GM10847 (cell line): ENCODE measurements at regions not wholly inside any gene's neighbourhood (a gene's known extent, or its start where the extent isn't known, plus 50 kb on each side); places are given as distances from the start of the nearest gene placed in this dataset.

Experiments used
- POLR2A ChIP-seq: IDR thresholded peaks from 2 replicates; pipeline ENCODE4 v1.6.1; 2011; ENCODE audit not compliant: insufficient read length; ENCODE audit errors: extremely low read depth

DNA sequence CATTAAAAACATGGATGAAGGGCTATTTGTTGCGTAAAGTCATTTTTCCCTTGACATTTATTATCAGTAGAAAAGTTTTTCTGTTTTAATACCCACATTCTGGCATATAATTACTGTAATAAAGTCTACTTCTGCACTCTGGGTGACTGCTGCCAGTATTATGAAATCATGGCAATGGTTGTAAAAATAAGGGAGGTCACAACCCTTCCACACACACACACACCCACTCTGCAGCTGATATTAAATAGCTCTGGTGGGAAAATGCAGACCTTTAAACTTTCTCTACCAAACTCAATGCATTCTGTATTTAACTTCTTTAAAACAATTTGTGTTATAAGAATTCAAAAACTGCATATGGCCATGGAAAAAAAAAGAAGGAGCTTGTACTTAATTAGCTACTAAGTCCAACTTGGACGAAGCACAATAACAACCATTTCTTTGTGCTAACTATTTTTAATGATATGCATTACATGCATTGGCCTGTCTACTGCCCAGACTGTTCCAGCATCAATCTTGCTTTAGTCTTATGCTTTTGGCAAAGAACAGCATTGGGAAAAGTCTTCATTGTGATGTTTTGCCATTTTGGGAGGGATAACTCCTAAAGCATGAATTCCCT, 137.6 kb upstream of the MAP3K1 start:
- TF ChIP-seq POLR2A, result no peak

DNA sequence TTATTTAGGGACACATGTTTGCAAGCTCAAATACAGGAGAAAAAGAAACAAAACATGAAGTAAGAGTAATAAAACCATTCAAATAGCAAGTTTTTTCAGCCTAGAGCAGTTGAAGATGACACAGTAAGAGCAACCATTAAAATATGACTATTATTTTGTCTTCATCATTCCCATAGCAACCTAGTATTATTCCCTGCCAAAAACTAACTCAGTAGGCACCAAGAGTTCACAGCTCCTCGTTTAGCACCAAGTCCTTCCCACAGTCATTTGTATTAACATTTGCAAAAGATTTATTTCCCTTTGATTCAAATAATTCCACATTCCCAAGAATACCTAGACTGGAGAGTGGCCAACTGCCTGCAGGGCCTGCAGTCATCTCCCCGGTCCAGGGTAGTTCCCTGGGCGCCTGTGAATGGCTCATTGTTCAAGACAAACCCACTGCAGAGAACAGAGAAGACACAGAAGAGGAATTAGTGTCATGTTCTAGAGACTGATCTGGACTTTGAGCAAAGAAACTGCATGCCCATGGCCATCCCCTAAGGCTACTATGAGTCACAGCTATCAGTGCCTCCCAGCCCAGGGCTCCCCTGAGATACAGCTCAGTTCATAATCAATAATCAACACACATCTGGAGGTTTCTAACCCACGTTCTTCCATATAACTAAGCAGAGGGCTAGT, 139.1 kb upstream of the MAP3K1 start:
- TF ChIP-seq POLR2A, result no peak

DNA sequence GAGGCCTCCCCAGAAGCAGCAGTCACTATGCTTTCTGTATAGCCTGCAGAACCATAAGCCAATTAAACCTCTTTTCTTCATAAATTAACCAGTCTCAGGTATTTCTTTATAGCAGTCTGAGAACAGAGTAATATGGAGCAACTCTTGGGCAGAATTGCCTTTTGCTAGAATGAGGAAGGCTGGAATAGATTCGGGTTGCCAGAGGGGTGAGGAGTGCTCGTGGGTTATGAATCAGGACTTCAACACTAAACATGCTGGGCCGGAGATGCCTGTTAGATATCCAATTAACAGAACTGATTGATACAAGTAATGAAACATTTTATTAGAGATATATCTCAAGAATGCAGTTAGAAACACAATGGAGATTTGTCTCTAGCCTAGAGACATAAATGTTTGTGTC, 140.9 kb upstream of the MAP3K1 start:
- no peak for TF ChIP-seq POLR2A

- no peak for TF ChIP-seq POLR2A
These were observed 142.2 kb upstream of the MAP3K1 start for GRCh38 chr5:56673171-56673570.

DNA sequence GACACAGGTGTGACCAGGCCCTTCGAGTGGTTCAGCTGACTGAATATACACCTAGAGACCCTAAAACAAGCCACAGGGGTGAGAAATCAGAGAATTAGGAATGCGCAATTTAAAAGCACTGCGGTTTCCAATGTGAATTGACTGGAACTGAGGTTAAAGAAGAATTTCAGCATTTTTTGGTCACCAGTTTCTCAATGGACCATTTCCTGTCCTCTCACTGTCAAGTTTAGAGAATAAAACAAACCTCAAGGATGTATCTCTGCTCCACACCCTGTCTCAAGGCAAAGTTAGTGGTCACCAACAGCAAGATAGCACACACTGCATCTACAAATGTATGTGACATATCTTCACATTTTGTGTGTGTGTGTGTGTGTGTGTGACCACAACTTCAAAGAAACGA, 143.8 kb upstream of the MAP3K1 start:
- TF ChIP-seq POLR2A, result no peak

DNA sequence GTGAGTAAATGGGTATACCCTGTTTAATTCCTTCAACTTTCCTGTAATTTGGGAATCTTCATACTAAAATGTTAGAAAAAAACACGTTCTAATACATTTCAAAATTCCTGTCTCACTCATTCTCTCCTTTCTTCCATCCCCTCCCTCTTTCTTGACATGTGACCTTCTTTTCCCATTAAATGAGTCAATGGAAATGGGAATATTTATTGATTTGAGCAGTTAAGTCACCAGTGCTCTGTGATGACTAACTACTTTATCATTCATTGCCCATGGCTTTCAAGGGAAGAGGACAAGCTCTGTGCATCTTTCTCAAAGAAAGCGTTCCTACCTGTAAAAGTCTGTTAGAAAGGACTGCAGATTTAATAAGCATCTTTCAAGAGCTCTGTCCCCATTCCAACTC, 144.4 kb upstream of the MAP3K1 start:
- TF ChIP-seq POLR2A, result no peak

- TF ChIP-seq POLR2A, result no peak
These were observed 145.5 kb upstream of the MAP3K1 start for GRCh38 chr5:56669534-56670483.

- TF ChIP-seq POLR2A, result no peak
These were observed 146.4 kb upstream of the MAP3K1 start for GRCh38 chr5:56668996-56669395.

GRCh38 chr5:56667692-56668091, 147.7 kb upstream of the MAP3K1 start:
- TF ChIP-seq POLR2A, result no peak

DNA sequence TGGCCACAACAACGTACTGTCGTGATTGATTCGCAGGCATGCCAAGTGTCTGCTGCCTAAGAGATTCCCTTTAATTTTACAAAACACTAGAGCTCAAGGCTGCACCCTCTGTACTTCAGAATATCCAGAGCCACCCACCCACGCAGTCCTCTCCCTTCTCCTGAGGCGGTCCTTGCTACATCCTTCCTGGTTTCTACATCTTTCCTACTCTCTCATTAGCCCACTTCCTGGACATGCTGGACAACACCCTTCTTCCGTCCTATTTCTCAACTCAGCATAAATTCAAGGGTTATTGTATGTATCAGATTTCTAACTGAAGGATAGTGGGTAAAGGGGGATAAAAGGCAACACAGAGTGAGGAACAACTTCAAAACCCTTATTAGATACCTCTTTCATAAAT, 148.4 kb upstream of the MAP3K1 start:
- no peak for TF ChIP-seq POLR2A

GRCh38 chr5:56664025-56664424, 151.3 kb upstream of the MAP3K1 start:
- no peak for TF ChIP-seq POLR2A

DNA sequence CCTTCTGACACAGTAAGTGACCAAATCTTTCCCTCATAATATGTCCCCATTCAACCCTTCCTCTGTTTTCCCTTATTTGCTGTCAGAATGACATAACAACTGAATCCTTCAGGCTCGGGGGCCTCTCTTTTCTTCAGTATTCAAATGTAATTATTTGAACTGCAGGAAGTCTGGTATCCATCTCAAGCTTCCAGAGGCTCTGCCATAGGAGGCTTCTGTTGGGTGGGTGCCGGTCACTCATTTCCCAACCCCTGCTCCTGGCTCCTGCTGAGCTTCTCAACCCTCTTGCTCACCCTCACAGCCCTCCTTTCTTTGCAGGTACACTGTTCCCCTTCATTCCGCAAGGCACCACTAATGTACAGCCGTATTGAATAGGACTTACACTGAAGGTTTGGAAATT, 151.8 kb upstream of the MAP3K1 start:
- no peak for TF ChIP-seq POLR2A

DNA sequence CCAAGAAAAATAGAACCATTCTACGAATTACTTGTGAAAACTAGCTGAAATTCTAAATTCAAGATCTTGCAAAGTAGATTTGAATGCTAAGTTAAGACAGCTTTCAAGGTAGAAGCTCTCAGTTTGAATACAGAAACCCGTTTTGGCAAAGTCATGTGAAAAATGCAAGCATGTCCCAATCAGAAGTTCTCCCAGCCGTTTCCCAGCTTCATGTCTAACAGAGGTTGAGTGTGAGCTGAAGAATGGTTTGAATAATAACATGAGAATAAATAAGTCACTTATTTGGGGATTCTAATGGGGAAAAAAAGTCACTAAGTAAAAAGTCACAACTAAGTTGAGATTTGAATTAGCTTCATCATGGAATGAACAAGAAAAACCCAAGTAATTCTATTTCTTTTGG, 152.5 kb upstream of the MAP3K1 start:
- no peak for TF ChIP-seq POLR2A

- TF ChIP-seq POLR2A, result no peak
These were observed 155.4 kb upstream of the MAP3K1 start for GRCh38 chr5:56659971-56660370.

DNA sequence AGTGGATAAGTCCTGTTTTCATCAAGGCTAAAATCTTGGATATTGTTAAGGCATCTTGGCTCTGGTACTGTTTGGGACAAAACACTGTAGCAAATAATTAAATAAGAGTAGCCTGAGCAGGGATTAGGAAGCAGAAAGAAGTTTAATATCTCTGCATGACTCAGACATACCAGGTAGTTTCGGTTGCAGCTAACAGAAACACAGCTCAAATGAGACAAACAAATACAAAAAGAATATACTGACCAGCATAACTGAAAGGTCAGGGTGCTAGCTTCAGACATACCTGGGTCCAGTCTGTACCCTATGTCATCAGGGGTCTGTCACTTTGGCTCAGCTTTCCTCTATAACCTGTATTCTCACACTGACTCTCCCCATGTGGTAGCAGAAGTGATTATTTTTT, 156.4 kb upstream of the MAP3K1 start:
- TF ChIP-seq POLR2A, result no peak

DNA sequence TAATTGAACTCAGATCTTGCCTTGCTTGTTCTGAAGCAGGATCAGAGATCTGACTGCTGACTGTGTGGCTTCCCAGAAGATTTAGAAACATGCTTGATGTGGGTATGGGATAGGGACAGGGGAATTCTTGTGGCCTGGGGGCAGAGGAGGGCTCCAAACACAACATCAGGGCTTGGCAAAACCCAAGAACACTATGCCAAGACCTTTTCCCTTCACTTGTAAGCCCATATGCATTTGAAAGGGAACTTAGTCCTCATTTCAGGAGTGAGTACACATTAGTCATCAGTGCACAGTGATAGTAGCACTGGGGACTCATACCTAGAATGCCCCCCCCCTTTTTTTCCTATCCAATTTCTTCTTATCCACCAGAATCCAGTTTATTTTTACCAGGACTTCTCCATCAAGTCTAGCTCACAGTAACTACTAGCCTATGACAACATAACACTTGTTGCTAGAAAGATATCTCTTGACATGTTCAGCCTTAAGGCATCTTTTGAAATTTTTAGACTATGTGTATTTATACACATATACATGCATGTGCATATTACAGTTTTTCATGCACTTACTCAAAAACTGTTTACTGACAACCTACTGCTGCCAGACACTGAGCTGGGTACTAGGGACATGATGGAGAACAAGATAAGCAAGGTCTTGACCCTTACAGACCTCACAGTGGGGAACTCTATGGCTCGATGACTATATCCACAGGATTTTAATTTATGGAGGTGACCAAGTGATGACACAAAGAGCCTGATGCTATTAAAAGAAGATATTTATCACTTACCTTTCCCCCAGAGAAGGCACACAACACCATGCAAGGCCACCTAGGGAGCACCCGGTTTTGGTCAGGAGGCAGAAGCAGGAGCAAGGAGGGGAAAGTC, 158.3 kb upstream of the MAP3K1 start:
- no peak for TF ChIP-seq POLR2A

GRCh38 chr5:56651893-56652292, 163.5 kb upstream of the MAP3K1 start:
- TF ChIP-seq POLR2A, result no peak
